ENCODE measurements at regions not wholly inside any gene's neighbourhood (a gene's known extent, or its start where the extent isn't known, plus 50 kb on each side); places are given as distances from the start of the nearest gene placed in this dataset.

GRCh38 chr13:105047676-105048295, 1487.7 kb downstream of the EFNB2 start:
- no peak overlapping the region for H3K27ac Mint-ChIP-seq
- H3K9me3 Mint-ChIP-seq: no peaks in the 10 kb centered on the region
- ChIA-PET POLR2A (no interaction called here), CTCF (no interaction called here)
- DNase-seq: no peak
- peaks cover 2% of the 10 kb centered on the region for H3K4me1 Mint-ChIP-seq (ENCODE audit: low read depth)
- intact Hi-C loops (cut with micrococcal nuclease): no loop called here
- H3K27me3 Mint-ChIP-seq: no peaks in the 10 kb centered on the region
- no peak for ATAC-seq
- H3K4me3 Mint-ChIP-seq: no peak overlapping the region
- TF ChIP-seq CTCF (IDR thresholded peaks at IDR 0.05): no peak
- no peaks in the 10 kb centered on the region for H3K36me3 Mint-ChIP-seq (ENCODE audit: low read depth)

GRCh38 chr13:105037110-105037509, 1498.4 kb downstream of the EFNB2 start:
- intact Hi-C loops (cut with micrococcal nuclease): no loop called here
- no peak for TF ChIP-seq CTCF (IDR thresholded peaks at IDR 0.05)
- Mint-ChIP-seq H3K4me1 (ENCODE audit: low read depth) (no peaks in the 10 kb centered on the region), H3K27ac (no peak overlapping the region), H3K4me3 (no peak overlapping the region), H3K36me3 (ENCODE audit: low read depth) (no peaks in the 10 kb centered on the region), H3K27me3 (no peaks in the 10 kb centered on the region), H3K9me3 (no peaks in the 10 kb centered on the region)
- ChIA-PET POLR2A (no interaction called here), CTCF (no interaction called here)
- DNase-seq (no peak), ATAC-seq (no peak)

GRCh38 chr13:105035092-105035491, 1500.4 kb downstream of the EFNB2 start:
- Mint-ChIP-seq H3K9me3 (no peaks in the 10 kb centered on the region), H3K4me3 (no peak overlapping the region), H3K27ac (no peak overlapping the region), H3K36me3 (ENCODE audit: low read depth) (no peaks in the 10 kb centered on the region), H3K27me3 (no peaks in the 10 kb centered on the region), H3K4me1 (ENCODE audit: low read depth) (no peaks in the 10 kb centered on the region)
- intact Hi-C loops (cut with micrococcal nuclease): no loop called here
- POLR2A ChIA-PET: no interaction called here
- CTCF ChIA-PET: no interaction called here
- DNase-seq (no peak), ATAC-seq (no peak)
- TF ChIP-seq CTCF (IDR thresholded peaks at IDR 0.05): no peak

- intact Hi-C loops (cut with micrococcal nuclease): no loop called here
- CTCF ChIA-PET: no interaction called here
- POLR2A ChIA-PET: no interaction called here
These were observed 1501.5 kb downstream of the EFNB2 start for GRCh38 chr13:105033999-105034398.

GRCh38 chr13:105031306-105031705, 1504.2 kb downstream of the EFNB2 start:
- ChIA-PET POLR2A (no interaction called here), CTCF (no interaction called here)
- Mint-ChIP-seq H3K27ac (no peak overlapping the region), H3K4me1 (ENCODE audit: low read depth) (no peaks in the 10 kb centered on the region), H3K36me3 (ENCODE audit: low read depth) (no peaks in the 10 kb centered on the region), H3K9me3 (no peaks in the 10 kb centered on the region), H3K27me3 (no peaks in the 10 kb centered on the region), H3K4me3 (no peak overlapping the region)
- ATAC-seq (no peak), DNase-seq (no peak)
- intact Hi-C loops (cut with micrococcal nuclease): no loop called here
- TF ChIP-seq CTCF (IDR thresholded peaks at IDR 0.05): no peak

More at GRCh38 chr13:105033999-105034398, 1501.5 kb downstream of the EFNB2 start:
- Mint-ChIP-seq H3K4me3 (no peak overlapping the region), H3K27me3 (no peaks in the 10 kb centered on the region), H3K9me3 (no peaks in the 10 kb centered on the region), H3K4me1 (ENCODE audit: low read depth) (no peaks in the 10 kb centered on the region), H3K36me3 (ENCODE audit: low read depth) (no peaks in the 10 kb centered on the region), H3K27ac (no peak overlapping the region)
- DNase-seq (no peak), ATAC-seq (no peak)
- no peak for TF ChIP-seq CTCF (IDR thresholded peaks at IDR 0.05)

All from activated CD8-positive, alpha-beta T cell treated with anti-CD3 and anti-CD28 coated beads for 36 hours (primary cell).